ENCODE measurements at regions not wholly inside any gene's neighbourhood (a gene's known extent, or its start where the extent isn't known, plus 50 kb on each side); places are given as distances from the start of the nearest gene placed in this dataset.

DNA sequence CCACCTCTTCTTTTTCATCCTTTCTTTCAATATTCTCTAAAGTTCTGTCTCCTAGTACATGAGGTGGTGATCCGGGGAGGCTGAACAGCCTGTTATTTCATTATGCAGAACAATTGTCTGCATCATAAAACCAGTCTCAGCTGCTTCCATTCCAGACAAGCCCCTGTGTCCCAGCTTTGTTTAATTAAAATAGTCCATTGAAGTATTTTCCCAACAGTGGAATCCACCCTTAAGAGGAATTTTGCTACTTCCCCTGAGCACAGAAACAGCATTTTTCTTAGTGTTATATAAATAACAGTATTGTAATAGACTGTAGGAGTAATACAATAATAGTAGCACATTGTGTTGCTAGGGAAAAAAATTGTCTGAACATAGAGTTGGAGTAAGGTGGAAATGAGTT lies 395.4 kb upstream of the TCF4 start:
- no peak for DNase-seq (ENCODE audit: low read depth)
- TF ChIP-seq, protein P1, sequence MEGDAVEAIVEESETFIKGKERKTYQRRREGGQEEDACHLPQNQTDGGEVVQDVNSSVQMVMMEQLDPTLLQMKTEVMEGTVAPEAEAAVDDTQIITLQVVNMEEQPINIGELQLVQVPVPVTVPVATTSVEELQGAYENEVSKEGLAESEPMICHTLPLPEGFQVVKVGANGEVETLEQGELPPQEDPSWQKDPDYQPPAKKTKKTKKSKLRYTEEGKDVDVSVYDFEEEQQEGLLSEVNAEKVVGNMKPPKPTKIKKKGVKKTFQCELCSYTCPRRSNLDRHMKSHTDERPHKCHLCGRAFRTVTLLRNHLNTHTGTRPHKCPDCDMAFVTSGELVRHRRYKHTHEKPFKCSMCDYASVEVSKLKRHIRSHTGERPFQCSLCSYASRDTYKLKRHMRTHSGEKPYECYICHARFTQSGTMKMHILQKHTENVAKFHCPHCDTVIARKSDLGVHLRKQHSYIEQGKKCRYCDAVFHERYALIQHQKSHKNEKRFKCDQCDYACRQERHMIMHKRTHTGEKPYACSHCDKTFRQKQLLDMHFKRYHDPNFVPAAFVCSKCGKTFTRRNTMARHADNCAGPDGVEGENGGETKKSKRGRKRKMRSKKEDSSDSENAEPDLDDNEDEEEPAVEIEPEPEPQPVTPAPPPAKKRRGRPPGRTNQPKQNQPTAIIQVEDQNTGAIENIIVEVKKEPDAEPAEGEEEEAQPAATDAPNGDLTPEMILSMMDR (IDR thresholded peaks at IDR 0.05; ENCODE audit: insufficient read depth, low read depth, low read length, missing control alignments), result no peak
- H3K4me3 ChIP-seq (ENCODE audit: low read length), result no peak overlapping the region

- TF ChIP-seq, protein P1 (IDR thresholded peaks at IDR 0.05; ENCODE audit: insufficient read depth, low read depth, low read length, missing control alignments), result no peak
- DNase-seq (ENCODE audit: low read depth), result peak; percentile 5
- H3K4me3 ChIP-seq (ENCODE audit: low read length), result no peak overlapping the region
These were observed 395.0 kb upstream of the TCF4 start for GRCh38 chr18:55982992-55983391.

DNA sequence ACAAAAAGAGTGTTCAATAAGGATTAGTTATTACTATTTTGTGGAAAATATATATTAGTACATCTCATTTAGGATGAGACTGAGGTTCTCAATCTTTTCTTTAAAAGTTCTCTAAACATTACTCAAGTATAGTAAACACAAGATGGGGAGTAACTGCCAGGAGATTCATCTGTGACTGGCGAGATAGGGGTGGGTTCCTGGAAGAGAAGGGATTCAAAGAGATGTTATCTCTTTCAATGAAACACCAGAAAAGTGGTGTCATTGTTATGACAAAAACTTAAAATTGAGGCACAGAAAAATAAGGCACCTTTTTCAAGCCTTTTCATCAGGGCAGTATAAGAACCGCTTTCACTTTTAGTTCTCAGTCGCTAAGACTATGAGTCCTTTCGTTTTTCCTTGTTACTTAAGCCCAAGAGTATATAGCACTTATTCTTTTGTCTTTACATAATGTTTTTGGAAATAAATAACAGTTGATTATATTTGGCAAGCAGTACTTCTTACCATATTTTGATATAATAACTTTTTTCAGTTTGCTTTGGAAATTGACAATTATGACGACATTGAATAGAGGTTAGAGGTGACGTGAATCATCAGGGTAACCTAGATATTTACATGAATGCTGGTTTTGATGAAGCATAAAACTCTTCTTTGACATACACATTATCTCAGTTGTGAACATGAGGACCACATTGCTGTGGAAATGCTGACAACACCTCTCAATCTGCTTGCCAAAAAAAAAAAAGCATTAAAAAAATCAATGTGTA lies 393.9 kb upstream of the TCF4 start:
- no peak for DNase-seq (ENCODE audit: low read depth)
- TF ChIP-seq, protein P1 (IDR thresholded peaks at IDR 0.05; ENCODE audit: insufficient read depth, low read depth, low read length, missing control alignments), result no peak
- no peak overlapping the region for H3K4me3 ChIP-seq (ENCODE audit: low read length)

DNA sequence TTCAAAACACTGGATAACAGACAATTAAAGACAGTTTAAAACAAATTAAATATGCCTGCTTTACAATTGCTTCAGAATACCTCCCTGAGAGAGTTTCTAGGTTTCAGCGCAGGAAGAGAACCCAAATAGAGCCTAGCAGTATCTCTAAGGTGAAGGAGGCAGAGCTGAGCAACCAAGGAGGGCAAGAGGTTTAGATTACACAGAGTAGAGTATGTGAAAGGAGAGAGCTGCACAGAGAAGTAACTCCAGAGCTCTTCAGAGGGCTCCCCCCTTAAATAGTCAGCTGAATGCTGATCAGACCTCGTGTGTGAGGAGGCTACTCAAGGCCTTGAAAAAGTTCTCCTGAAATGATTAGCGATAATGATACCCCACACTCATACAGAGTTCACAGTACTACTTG lies 386.5 kb upstream of the TCF4 start:
- no peak overlapping the region for H3K4me3 ChIP-seq (ENCODE audit: low read length)
- TF ChIP-seq, protein P1 (IDR thresholded peaks at IDR 0.05; ENCODE audit: insufficient read depth, low read depth, low read length, missing control alignments), result no peak
- no peak for DNase-seq (ENCODE audit: low read depth)

GRCh38 chr18:55968550-55968949 lies 380.6 kb upstream of the TCF4 start:
- TF ChIP-seq, protein P1 (IDR thresholded peaks at IDR 0.05; ENCODE audit: insufficient read depth, low read depth, low read length, missing control alignments), result no peak
- H3K4me3 ChIP-seq (ENCODE audit: low read length), result no peak overlapping the region
- DNase-seq (ENCODE audit: low read depth), result peak; percentile 72

DNA sequence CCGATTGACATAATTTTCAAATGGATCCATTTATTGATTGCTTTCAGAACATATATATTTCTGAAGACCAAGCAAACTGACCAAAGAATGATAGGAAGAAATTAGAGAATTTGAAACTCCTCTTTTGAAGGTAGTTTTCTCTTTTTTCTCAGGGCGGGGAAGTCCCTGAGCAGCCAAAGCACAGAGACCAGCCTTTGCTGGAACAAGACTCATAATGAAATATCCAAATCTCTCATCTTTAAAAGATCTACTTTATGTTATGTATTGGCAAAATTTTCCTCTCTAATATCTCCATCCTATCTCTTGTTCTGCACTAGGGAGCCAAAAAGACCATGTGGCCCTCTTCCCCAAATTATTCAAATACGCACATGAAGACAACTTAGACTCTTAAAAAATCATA lies 379.0 kb upstream of the TCF4 start:
- TF ChIP-seq, protein P1 (IDR thresholded peaks at IDR 0.05; ENCODE audit: insufficient read depth, low read depth, low read length, missing control alignments), result no peak
- no peak overlapping the region for H3K4me3 ChIP-seq (ENCODE audit: low read length)
- no peak for DNase-seq (ENCODE audit: low read depth)

DNA sequence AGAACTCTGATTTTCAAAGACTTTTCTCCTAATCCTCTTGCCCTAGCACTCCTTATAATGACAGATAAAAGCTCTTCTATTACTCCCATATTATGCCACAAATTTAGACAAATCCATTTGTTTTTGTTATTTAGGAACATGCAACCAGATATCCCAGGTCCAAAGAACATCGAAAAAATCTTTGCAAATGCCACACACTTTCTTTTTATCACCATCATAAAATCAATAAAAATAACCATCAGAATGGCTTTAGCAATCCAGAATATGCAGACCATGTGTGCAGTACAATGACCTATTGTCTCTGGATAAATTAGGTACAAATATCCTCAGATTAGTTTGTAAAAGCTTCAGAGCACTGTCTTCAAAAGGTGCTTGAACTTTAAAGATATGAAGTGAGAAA lies 376.2 kb upstream of the TCF4 start:
- H3K4me3 ChIP-seq (ENCODE audit: low read length), result no peak overlapping the region
- TF ChIP-seq, protein P1 (IDR thresholded peaks at IDR 0.05; ENCODE audit: insufficient read depth, low read depth, low read length, missing control alignments), result no peak
- no peak for DNase-seq (ENCODE audit: low read depth)
